ENCODE measurements at regions not wholly inside any gene's neighbourhood (a gene's known extent, or its start where the extent isn't known, plus 50 kb on each side); places are given as distances from the start of the nearest gene placed in this dataset.

- Histone ChIP-seq H3K27ac (ENCODE audit: low read depth, low read length, severe bottlenecking) (no peak overlapping the region), H3K4me3 (ENCODE audit: extremely low read depth, insufficient read depth, low read length, poor library complexity, severe bottlenecking) (no peak overlapping the region), H3K36me3 (ENCODE audit: control insufficient read depth, insufficient read depth, low read length) (no peaks in the 10 kb centered on the region), H3K9me3 (ENCODE audit: control insufficient read depth, low read length) (no peaks in the 10 kb centered on the region), H3K4me1 (ENCODE audit: control insufficient read depth, insufficient read depth, low read length, poor library complexity, severe bottlenecking) (no peaks in the 10 kb centered on the region)
These were observed 489.8 kb downstream of the NEBL start for GRCh38 chr10:20407357-20407756.

DNA sequence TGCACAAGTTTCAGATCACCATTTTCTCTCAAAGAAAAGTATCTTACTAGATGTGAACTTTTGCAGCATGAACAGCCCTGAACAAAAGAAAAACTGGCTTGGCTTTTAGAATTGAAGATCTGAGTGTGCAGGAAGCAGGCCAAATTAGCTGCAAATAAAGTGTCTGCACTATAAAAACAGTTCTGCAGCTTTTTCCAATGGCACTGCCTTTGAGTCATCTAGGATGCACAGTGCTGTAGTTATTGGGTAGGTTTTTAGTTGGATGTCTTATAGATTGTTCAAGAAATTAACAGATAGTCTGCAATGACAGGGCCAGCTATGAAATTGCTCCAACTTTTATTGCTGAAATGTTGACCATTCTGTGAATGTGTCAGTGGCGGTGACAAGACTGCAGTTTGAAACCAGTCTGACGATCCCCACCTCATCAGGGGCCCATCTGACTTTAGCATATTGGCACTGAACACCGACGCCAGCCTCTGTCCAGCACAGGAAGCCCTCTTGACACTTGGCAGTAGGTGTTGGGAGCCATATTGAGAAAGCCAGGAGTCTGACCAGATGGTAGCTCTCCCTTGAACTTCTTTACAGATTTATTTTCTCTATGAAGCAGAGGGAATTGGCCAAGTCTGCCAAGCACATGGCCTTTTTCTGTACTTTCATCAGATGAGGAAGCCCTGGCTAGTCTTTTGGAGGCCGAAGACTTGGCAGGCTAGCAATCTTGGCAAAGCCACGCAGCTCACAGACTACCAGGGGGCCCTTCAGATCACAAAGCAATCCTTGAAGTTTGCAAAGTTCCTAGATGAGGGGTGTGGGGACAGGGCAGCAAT lies 490.6 kb downstream of the NEBL start:
- 83 to 92% methylated on average over 3 to 4 of the region's 6 CpGs for WGBS, 2 experiments (ENCODE audit: insufficient coverage in 2 of 2)
- Histone ChIP-seq H3K9me3 (ENCODE audit: control insufficient read depth, low read length) (no peaks in the 10 kb centered on the region), H3K4me3 (ENCODE audit: extremely low read depth, insufficient read depth, low read length, poor library complexity, severe bottlenecking) (no peak overlapping the region), H3K27ac (ENCODE audit: low read depth, low read length, severe bottlenecking) (no peak overlapping the region), H3K4me1 (ENCODE audit: control insufficient read depth, insufficient read depth, low read length, poor library complexity, severe bottlenecking) (no peaks in the 10 kb centered on the region), H3K36me3 (ENCODE audit: control insufficient read depth, insufficient read depth, low read length) (no peaks in the 10 kb centered on the region)

- no peaks in the 10 kb centered on the region for H3K4me1 ChIP-seq (ENCODE audit: control insufficient read depth, insufficient read depth, low read length, poor library complexity, severe bottlenecking)
- no peak overlapping the region for H3K4me3 ChIP-seq (ENCODE audit: extremely low read depth, insufficient read depth, low read length, poor library complexity, severe bottlenecking)
- H3K9me3 ChIP-seq (ENCODE audit: control insufficient read depth, low read length), result no peaks in the 10 kb centered on the region
- 66 to 74% methylated on average over 2 of the region's 4 CpGs for WGBS, 2 experiments (ENCODE audit: insufficient coverage in 2 of 2)
- H3K36me3 ChIP-seq (ENCODE audit: control insufficient read depth, insufficient read depth, low read length), result no peaks in the 10 kb centered on the region
- H3K27ac ChIP-seq (ENCODE audit: low read depth, low read length, severe bottlenecking), result no peak overlapping the region
These were observed 491.4 kb downstream of the NEBL start for GRCh38 chr10:20405761-20406160.

DNA sequence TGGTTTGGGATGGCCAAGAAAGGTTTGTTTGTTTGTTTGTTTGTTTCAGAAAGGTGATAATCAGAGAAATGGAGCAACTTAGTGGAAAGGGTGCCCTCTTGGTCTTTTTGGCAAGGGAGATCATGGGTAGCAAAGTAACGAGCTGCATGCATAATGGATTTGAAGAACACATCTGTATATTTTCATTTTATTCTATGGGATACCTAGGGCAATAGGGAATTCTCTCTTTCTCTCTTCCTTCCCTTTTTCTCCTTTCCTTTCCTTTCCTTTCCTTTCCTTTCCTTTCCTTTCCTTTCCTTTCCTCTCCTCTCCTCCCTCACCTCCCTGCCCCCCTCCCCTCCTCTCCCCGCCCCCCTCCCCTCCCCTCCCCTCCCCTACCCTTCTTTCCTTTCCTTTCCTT lies 492.1 kb downstream of the NEBL start:
- H3K27ac ChIP-seq (ENCODE audit: low read depth, low read length, severe bottlenecking), result no peak overlapping the region
- H3K4me3 ChIP-seq (ENCODE audit: extremely low read depth, insufficient read depth, low read length, poor library complexity, severe bottlenecking), result no peak overlapping the region
- H3K36me3 ChIP-seq (ENCODE audit: control insufficient read depth, insufficient read depth, low read length), result no peaks in the 10 kb centered on the region
- H3K9me3 ChIP-seq (ENCODE audit: control insufficient read depth, low read length), result no peaks in the 10 kb centered on the region
- no CpG with 5 or more reads among the region's 2 CpGs for WGBS, 2 experiments (ENCODE audit: insufficient coverage in 2 of 2)
- H3K4me1 ChIP-seq (ENCODE audit: control insufficient read depth, insufficient read depth, low read length, poor library complexity, severe bottlenecking), result no peaks in the 10 kb centered on the region

DNA sequence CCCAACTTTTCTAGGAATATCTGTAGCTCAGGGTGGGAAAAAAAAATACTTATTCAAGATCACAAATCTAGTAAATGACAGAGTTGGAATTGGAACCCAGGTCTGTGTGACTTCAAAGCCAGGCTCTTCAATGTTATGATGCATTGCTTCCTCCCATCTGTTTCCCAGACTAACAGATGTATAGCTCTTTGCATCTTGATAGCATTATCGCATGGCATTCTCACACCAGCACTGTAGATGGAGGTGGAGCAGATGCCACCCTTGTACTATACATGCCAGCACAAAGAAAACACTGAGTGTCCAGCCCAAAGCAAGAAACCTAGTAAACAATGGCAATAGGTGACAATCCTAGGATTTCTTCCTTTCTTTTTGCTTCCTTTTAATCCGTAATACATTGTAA lies 497.3 kb downstream of the NEBL start:
- Histone ChIP-seq H3K9me3 (ENCODE audit: control insufficient read depth, low read length) (no peaks in the 10 kb centered on the region), H3K27ac (ENCODE audit: low read depth, low read length, severe bottlenecking) (no peak overlapping the region), H3K4me3 (ENCODE audit: extremely low read depth, insufficient read depth, low read length, poor library complexity, severe bottlenecking) (no peak overlapping the region), H3K36me3 (ENCODE audit: control insufficient read depth, insufficient read depth, low read length) (no peaks in the 10 kb centered on the region), H3K4me1 (ENCODE audit: control insufficient read depth, insufficient read depth, low read length, poor library complexity, severe bottlenecking) (no peaks in the 10 kb centered on the region)
- 80% methylated on average over 2 of the region's 2 CpGs; no CpG with 5 or more reads in 1 of the 2 experiments for WGBS, 2 experiments (ENCODE audit: insufficient coverage in 2 of 2)

GRCh38 chr10:20396701-20397100 lies 500.4 kb downstream of the NEBL start:
- Histone ChIP-seq H3K9me3 (ENCODE audit: control insufficient read depth, low read length) (no peaks in the 10 kb centered on the region), H3K27ac (ENCODE audit: low read depth, low read length, severe bottlenecking) (no peak overlapping the region), H3K4me1 (ENCODE audit: control insufficient read depth, insufficient read depth, low read length, poor library complexity, severe bottlenecking) (no peaks in the 10 kb centered on the region), H3K36me3 (ENCODE audit: control insufficient read depth, insufficient read depth, low read length) (no peaks in the 10 kb centered on the region), H3K4me3 (ENCODE audit: extremely low read depth, insufficient read depth, low read length, poor library complexity, severe bottlenecking) (no peak overlapping the region)
- 83 to 92% methylated on average over 4 of the region's 4 CpGs for WGBS, 2 experiments (ENCODE audit: insufficient coverage in 2 of 2)

DNA sequence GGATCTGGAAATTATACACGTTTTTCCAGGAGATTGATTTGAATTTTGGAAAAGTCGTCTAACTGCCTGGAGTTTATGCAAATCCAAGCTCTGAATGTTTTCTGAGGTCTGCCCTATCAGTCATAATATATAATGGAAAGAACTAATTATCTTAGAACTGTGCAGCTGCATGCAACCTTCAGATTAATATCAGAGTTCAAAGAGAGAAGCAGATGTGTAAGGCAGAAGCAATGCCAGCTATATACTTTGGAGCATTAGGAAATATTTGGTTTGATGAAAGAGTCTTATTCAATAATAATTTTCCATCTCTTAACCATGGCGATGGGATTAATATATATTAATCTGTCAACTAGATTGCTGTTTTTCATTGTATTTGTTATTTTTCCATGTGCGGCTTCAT lies 500.9 kb downstream of the NEBL start:
- Histone ChIP-seq H3K36me3 (ENCODE audit: control insufficient read depth, insufficient read depth, low read length) (no peaks in the 10 kb centered on the region), H3K9me3 (ENCODE audit: control insufficient read depth, low read length) (no peaks in the 10 kb centered on the region), H3K27ac (ENCODE audit: low read depth, low read length, severe bottlenecking) (no peak overlapping the region), H3K4me3 (ENCODE audit: extremely low read depth, insufficient read depth, low read length, poor library complexity, severe bottlenecking) (no peak overlapping the region), H3K4me1 (ENCODE audit: control insufficient read depth, insufficient read depth, low read length, poor library complexity, severe bottlenecking) (no peaks in the 10 kb centered on the region)
- 85% methylated on average over 2 of the region's 4 CpGs; no CpG with 5 or more reads in 1 of the 2 experiments for WGBS, 2 experiments (ENCODE audit: insufficient coverage in 2 of 2)

- H3K9me3 ChIP-seq (ENCODE audit: control insufficient read depth, low read length), result no peaks in the 10 kb centered on the region
- H3K27ac ChIP-seq (ENCODE audit: low read depth, low read length, severe bottlenecking), result no peak overlapping the region
- H3K4me3 ChIP-seq (ENCODE audit: extremely low read depth, insufficient read depth, low read length, poor library complexity, severe bottlenecking), result no peak overlapping the region
- WGBS, 2 experiments (ENCODE audit: insufficient coverage in 2 of 2), result no CpG with 5 or more reads among the region's 3 CpGs
- no peaks in the 10 kb centered on the region for H3K4me1 ChIP-seq (ENCODE audit: control insufficient read depth, insufficient read depth, low read length, poor library complexity, severe bottlenecking)
- H3K36me3 ChIP-seq (ENCODE audit: control insufficient read depth, insufficient read depth, low read length), result no peaks in the 10 kb centered on the region
These were observed 505.5 kb downstream of the NEBL start for GRCh38 chr10:20391629-20392028.

- WGBS, 2 experiments (ENCODE audit: insufficient coverage in 2 of 2), result 84 to 90% methylated on average over 3 of the region's 3 CpGs
- Histone ChIP-seq H3K4me1 (ENCODE audit: control insufficient read depth, insufficient read depth, low read length, poor library complexity, severe bottlenecking) (no peaks in the 10 kb centered on the region), H3K27ac (ENCODE audit: low read depth, low read length, severe bottlenecking) (no peak overlapping the region), H3K9me3 (ENCODE audit: control insufficient read depth, low read length) (peaks cover 10% of the 10 kb centered on the region), H3K4me3 (ENCODE audit: extremely low read depth, insufficient read depth, low read length, poor library complexity, severe bottlenecking) (no peak overlapping the region), H3K36me3 (ENCODE audit: control insufficient read depth, insufficient read depth, low read length) (no peaks in the 10 kb centered on the region)
These were observed 515.4 kb downstream of the NEBL start for GRCh38 chr10:20381761-20382160.

GRCh38 chr10:20380401-20380800 lies 516.7 kb downstream of the NEBL start:
- Histone ChIP-seq H3K36me3 (ENCODE audit: control insufficient read depth, insufficient read depth, low read length) (no peaks in the 10 kb centered on the region), H3K4me1 (ENCODE audit: control insufficient read depth, insufficient read depth, low read length, poor library complexity, severe bottlenecking) (no peaks in the 10 kb centered on the region), H3K27ac (ENCODE audit: low read depth, low read length, severe bottlenecking) (no peak overlapping the region), H3K4me3 (ENCODE audit: extremely low read depth, insufficient read depth, low read length, poor library complexity, severe bottlenecking) (no peak overlapping the region), H3K9me3 (ENCODE audit: control insufficient read depth, low read length) (peaks cover 10% of the 10 kb centered on the region)

- H3K4me1 ChIP-seq (ENCODE audit: control insufficient read depth, insufficient read depth, low read length, poor library complexity, severe bottlenecking), result no peaks in the 10 kb centered on the region
- no peak overlapping the region for H3K27ac ChIP-seq (ENCODE audit: low read depth, low read length, severe bottlenecking)
- no peak overlapping the region for H3K4me3 ChIP-seq (ENCODE audit: extremely low read depth, insufficient read depth, low read length, poor library complexity, severe bottlenecking)
- H3K9me3 ChIP-seq (ENCODE audit: control insufficient read depth, low read length), result peaks cover 6% of the 10 kb centered on the region
- H3K36me3 ChIP-seq (ENCODE audit: control insufficient read depth, insufficient read depth, low read length), result no peaks in the 10 kb centered on the region
These were observed 524.4 kb downstream of the NEBL start for GRCh38 chr10:20372748-20373147.
